ENCODE measurements at regions not wholly inside any gene's neighbourhood (a gene's known extent, or its start where the extent isn't known, plus 50 kb on each side); places are given as distances from the start of the nearest gene placed in this dataset.

GRCh38 chr13:40350283-40350992 is 316.0 kb downstream of the FOXO1 start:
- no peaks in the 10 kb centered on the region for H3K36me3 ChIP-seq
- no peak overlapping the region for H3K27ac ChIP-seq
- no peak overlapping the region for H3K4me3 ChIP-seq
- no peak overlapping the region for H3K9ac ChIP-seq (ENCODE audit: low read depth in 2 of 2, low read length in 2 of 2)
- no peaks in the 10 kb centered on the region for H3K9me3 ChIP-seq
- DNase-seq = no peak
- no peaks in the 10 kb centered on the region for H3K27me3 ChIP-seq
- TF ChIP-seq CTCF (IDR thresholded peaks at IDR 0.05) = no peak
- intact Hi-C loops (cut with DNase I) = no loop called here
- H3K4me1 ChIP-seq = no peaks in the 10 kb centered on the region

GRCh38 chr13:40351537-40352379 is 314.7 kb downstream of the FOXO1 start:
- H3K4me3 ChIP-seq = no peak overlapping the region
- no peaks in the 10 kb centered on the region for H3K4me1 ChIP-seq
- intact Hi-C loops (cut with DNase I) = no loop called here
- H3K36me3 ChIP-seq = no peaks in the 10 kb centered on the region
- no peak overlapping the region for H3K27ac ChIP-seq
- no peak for DNase-seq
- no peak overlapping the region for H3K9ac ChIP-seq (ENCODE audit: low read depth in 2 of 2, low read length in 2 of 2)
- TF ChIP-seq CTCF (IDR thresholded peaks at IDR 0.05) = no peak
- H3K9me3 ChIP-seq = no peaks in the 10 kb centered on the region
- H3K27me3 ChIP-seq = no peaks in the 10 kb centered on the region

- Histone ChIP-seq H3K36me3 (no peaks in the 10 kb centered on the region), H3K27ac (no peak overlapping the region), H3K4me1 (no peaks in the 10 kb centered on the region), H3K4me3 (no peak overlapping the region), H3K9ac (ENCODE audit: low read depth in 2 of 2, low read length in 2 of 2) (no peak overlapping the region), H3K27me3 (no peaks in the 10 kb centered on the region), H3K9me3 (no peaks in the 10 kb centered on the region)
- TF ChIP-seq CTCF (IDR thresholded peaks at IDR 0.05) = no peak
- DNase-seq = no peak
- intact Hi-C loops (cut with DNase I) = no loop called here
Observed at GRCh38 chr13:40352380-40352778, 314.1 kb downstream of the FOXO1 start.

- DNase-seq = no peak
- no peak overlapping the region for H3K27ac ChIP-seq
- intact Hi-C loops (cut with DNase I) = no loop called here
Observed at GRCh38 chr13:40352802-40353562, 313.5 kb downstream of the FOXO1 start.

More at GRCh38 chr13:40352802-40353562, 313.5 kb downstream of the FOXO1 start:
- Histone ChIP-seq H3K36me3 (no peaks in the 10 kb centered on the region), H3K4me3 (no peak overlapping the region), H3K27me3 (no peaks in the 10 kb centered on the region), H3K4me1 (no peaks in the 10 kb centered on the region), H3K9me3 (no peaks in the 10 kb centered on the region), H3K9ac (ENCODE audit: low read depth in 2 of 2, low read length in 2 of 2) (no peak overlapping the region)
- TF ChIP-seq CTCF (IDR thresholded peaks at IDR 0.05) = no peak

All from colonic mucosa (tissue), 4 donors.